GM10266 (cell line): ENCODE measurements at regions not wholly inside any gene's neighbourhood (a gene's known extent, or its start where the extent isn't known, plus 50 kb on each side); places are given as distances from the start of the nearest gene placed in this dataset.
"Not testable (repeated sequence)": the region's sequence is repeated elsewhere in the genome, so short reads cannot be mapped to it uniquely, and the experiment has no call there.

Experiments used
- DNase-seq: peaks from one replicate; pipeline ENCODE4 v3.0.0; 2012; ENCODE audit errors: extremely low spot score
- TF ChIP-seq, protein P1 (sequence below): IDR thresholded peaks from 2 replicates; pipeline ENCODE4 v1.5.1; 2012; ENCODE audit warnings: mild to moderate bottlenecking, low read depth; ENCODE audit not compliant: control insufficient read depth, insufficient read depth; ENCODE audit errors: missing control alignments

DNA sequence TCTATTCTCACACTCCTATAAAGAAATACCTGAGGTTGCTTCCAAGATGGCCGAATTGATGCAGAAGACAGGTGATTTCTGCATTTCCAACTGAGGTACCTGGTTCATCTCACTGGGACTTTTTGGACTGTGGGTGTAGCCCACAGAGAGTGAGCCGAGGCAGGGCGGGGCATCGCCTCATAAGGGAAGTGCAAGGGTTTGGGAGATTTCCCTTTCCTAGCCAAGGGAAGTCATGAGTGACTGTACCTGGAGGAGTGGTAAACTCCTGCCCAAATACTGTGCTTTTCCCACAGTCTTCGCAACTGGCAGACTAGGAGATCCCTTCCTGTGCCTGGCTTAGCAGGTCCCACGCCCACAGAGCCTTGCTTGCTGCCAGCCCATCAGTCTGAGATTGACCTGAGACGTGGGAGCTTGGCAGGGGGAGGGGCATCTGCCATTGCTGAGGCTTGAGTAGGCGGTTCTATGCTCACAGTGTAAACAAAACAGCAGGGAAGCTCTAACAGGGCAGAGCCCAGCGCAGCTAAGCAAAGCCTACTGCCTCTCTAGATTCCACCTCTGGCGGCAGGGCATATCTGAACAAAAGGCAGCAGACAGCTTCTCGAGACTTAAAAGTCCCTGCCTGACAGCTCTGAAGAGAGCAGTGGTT is 152.2 kb downstream of the ARL4A start:
- DNase-seq, result no peak
- TF ChIP-seq, protein P1, sequence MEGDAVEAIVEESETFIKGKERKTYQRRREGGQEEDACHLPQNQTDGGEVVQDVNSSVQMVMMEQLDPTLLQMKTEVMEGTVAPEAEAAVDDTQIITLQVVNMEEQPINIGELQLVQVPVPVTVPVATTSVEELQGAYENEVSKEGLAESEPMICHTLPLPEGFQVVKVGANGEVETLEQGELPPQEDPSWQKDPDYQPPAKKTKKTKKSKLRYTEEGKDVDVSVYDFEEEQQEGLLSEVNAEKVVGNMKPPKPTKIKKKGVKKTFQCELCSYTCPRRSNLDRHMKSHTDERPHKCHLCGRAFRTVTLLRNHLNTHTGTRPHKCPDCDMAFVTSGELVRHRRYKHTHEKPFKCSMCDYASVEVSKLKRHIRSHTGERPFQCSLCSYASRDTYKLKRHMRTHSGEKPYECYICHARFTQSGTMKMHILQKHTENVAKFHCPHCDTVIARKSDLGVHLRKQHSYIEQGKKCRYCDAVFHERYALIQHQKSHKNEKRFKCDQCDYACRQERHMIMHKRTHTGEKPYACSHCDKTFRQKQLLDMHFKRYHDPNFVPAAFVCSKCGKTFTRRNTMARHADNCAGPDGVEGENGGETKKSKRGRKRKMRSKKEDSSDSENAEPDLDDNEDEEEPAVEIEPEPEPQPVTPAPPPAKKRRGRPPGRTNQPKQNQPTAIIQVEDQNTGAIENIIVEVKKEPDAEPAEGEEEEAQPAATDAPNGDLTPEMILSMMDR, result no peak

DNA sequence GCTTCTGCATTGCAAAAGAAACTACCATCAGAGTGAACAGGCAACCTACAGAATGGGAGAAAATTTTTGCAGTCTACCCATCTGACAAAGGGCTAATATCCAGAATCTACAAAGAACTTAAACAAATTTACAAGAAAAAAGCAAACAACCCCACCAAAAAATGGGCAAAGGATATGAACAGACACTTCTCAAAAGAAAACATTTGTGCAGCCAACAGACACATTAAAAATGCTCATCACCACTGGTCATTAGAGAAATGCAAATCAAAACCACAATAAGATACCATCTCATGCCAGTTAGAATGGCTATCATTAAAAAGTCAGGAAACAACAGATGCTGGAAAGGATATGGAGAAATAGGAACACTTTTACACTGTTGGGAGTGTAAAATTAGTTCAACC is 157.3 kb downstream of the ARL4A start:
- not testable (repeated sequence) for DNase-seq

DNA sequence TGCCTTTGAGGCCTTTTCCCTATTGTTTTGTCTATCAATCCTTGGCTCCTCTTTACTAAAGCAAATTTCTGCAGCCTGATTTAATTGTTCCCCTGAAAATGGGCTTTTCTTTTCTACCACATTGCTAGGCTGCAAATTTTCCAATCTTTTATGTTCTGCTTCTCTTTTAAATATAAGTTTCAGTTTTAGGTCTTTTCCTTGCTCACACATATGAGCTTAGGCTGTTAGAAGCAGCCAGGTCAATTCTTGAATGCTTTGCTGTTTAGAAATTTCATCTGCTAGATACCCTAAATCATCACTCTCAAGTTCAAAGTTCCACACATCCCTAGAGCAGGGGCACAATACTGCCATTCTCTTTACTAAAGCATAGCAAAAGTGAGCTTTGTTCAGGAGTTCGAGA is 159.6 kb downstream of the ARL4A start:
- TF ChIP-seq, protein P1, result no peak
- no peak for DNase-seq

DNA sequence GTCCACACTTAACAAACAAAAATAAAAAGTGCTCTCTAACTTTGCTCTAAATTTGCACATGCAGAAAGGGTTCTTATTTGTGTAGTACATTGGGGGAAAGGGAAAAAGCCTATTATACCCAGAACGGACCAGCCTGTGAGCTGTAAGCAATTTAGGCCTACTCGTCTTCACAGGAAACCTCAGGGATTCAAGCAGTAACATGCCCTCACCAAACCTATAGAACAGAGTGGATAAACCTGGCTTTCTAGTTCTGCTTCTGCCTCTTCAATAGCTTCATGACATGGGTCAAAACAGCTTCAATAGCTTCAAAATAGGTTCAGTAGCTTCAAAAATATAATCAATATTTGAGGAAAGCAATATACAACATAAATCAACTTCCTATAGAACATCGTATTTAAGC is 163.7 kb downstream of the ARL4A start:
- DNase-seq, result no peak
- TF ChIP-seq, protein P1, result no peak

DNA sequence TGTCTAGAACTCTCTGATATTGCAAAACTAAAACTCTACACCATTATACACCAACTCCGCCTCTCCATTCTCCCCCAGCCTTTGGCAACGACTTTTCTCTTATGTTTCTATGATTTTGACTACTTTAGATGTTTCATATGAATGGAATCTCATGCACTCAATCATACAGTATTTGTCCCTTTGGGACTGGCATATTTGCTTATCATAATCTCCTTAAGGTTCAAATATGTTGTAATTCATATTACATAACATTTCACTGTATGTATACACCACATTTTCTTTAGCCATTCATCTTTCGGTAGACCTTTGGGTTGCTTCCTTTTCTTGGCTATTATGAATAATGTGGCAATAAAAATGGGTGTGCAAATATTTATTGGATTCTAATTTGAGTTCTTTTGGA is 164.4 kb downstream of the ARL4A start:
- no peak for DNase-seq

DNA sequence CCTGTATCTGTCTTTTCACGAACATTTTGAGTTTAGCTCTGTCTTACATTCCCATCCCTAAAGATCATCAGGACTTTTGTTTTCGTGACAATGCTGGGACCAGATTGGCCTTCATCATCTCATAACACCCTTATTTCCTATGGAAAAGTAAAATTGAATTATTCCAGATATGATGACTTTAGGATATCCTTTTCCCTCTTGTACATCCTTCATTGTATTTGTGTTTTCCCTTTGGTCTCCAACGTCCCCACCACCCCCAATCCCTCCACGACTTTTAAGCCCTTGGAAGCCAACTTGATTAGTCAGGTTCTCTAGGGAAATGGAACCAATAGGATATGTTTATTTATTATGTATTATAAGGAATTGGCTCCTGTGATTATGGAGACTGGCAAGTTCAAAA is 167.6 kb downstream of the ARL4A start:
- DNase-seq, result no peak
- TF ChIP-seq, protein P1, result no peak

More for the DNA sequence above, 164.4 kb downstream of the ARL4A start:
- TF ChIP-seq, protein P1, result no peak

DNA sequence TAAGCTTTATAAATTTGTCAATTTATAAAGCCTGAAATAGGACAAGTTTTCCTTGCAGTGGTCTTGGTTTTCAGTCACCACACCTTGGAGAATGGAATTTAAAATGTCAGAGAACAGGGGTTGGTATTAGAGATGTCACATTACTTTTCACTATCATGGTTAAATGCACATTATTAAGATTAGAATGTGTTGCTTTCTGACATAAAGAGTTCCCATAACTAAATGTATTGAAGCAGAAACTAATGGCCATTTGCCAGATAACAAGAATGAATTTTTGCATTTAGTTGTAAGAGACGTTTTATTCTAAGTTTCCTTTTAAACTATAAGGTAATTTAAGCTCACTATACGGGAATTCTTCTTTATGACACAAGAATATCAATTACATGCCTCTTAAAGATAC is 172.3 kb downstream of the ARL4A start:
- TF ChIP-seq, protein P1, result no peak
- DNase-seq, result no peak

DNA sequence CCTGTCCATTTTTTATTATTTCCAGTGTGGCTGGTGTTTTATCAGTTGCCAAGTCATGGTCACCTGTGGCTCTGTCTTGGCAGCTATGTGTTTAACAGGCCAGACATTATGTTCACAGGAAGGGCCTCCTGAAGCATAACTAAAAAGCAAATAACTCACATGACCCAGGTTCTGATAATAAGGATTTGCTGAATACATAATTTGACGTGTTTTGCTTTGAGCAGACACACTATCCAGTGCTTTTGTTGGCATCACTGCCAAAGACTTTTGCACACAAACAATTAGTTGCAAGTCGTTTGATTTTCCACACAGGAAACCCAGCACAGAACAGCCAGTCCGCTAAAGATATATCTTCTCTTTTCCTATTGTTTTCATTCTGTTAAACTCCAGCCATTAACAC is 173.6 kb downstream of the ARL4A start:
- no peak for DNase-seq
- TF ChIP-seq, protein P1, result no peak
